ENCODE measurements at regions not wholly inside any gene's neighbourhood (a gene's known extent, or its start where the extent isn't known, plus 50 kb on each side); places are given as distances from the start of the nearest gene placed in this dataset.

DNA sequence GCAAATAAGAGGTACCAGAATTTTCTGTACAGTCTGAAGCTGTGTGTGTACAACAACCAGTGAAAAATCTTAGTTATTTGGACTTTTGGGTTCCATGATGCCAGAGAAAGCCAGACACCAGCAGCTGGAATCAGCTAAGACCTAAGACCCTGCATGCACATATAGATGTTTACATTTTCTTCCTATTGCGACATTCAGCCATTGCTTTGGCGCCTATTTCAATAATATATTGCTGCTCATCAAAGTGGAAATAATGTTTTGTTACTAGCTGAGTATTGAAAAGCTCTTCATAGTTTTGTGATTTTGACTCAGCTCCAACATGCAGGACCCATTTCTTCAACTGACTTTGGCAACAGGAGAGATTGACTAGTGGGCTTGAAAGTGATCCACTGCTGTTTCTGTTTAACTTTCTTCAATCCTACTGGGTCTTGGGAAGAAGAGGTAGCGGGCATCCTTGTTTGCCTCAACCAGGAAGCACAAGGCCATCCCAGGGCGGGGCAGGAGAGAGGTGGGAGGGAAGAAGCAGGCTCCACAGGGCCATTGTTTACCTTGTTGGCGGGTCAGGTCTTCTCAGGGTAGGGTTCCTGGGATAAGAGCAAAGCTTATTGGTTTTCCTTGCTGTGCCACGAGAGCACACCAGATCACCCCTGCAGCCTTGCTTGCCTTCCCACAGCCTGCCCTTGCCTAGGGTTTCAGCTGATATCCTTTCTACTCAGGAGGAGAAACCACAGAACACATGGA, 101.3 kb upstream of the ESR1 start:
- no peak overlapping the region for H3K4me3 ChIP-seq (ENCODE audit: low read length)
- no peaks in the 10 kb centered on the region for H3K36me3 ChIP-seq (replicated peaks; ENCODE audit: low read depth, low read length)
- no peak overlapping the region for H3K4me2 ChIP-seq (ENCODE audit: low read length)
- H3K27ac ChIP-seq (ENCODE audit: low read length), result no peak overlapping the region
- H4K20me1 ChIP-seq (ENCODE audit: insufficient read depth, low read length), result no peaks in the 10 kb centered on the region
- no peaks in the 10 kb centered on the region for H3K27me3 ChIP-seq (ENCODE audit: low read depth, low read length)
- peaks cover 41% of the 10 kb centered on the region for H3K4me1 ChIP-seq (ENCODE audit: low read length)
- TF ChIP-seq, protein P1, sequence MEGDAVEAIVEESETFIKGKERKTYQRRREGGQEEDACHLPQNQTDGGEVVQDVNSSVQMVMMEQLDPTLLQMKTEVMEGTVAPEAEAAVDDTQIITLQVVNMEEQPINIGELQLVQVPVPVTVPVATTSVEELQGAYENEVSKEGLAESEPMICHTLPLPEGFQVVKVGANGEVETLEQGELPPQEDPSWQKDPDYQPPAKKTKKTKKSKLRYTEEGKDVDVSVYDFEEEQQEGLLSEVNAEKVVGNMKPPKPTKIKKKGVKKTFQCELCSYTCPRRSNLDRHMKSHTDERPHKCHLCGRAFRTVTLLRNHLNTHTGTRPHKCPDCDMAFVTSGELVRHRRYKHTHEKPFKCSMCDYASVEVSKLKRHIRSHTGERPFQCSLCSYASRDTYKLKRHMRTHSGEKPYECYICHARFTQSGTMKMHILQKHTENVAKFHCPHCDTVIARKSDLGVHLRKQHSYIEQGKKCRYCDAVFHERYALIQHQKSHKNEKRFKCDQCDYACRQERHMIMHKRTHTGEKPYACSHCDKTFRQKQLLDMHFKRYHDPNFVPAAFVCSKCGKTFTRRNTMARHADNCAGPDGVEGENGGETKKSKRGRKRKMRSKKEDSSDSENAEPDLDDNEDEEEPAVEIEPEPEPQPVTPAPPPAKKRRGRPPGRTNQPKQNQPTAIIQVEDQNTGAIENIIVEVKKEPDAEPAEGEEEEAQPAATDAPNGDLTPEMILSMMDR (IDR thresholded peaks at IDR 0.05; ENCODE audit: low read depth, low read length), result no peak
- no peak for TF ChIP-seq EZH2phosphoT487 (IDR thresholded peaks at IDR 0.05; ENCODE audit: low read depth)
- no peak overlapping the region for H2AFZ ChIP-seq (ENCODE audit: low read depth, low read length)
- no peaks in the 10 kb centered on the region for H3K9me3 ChIP-seq (ENCODE audit: insufficient read depth, low read length)
- no peaks in the 10 kb centered on the region for H3K79me2 ChIP-seq (ENCODE audit: low read length)
- H3K9ac ChIP-seq (ENCODE audit: low read length), result no peak overlapping the region

DNA sequence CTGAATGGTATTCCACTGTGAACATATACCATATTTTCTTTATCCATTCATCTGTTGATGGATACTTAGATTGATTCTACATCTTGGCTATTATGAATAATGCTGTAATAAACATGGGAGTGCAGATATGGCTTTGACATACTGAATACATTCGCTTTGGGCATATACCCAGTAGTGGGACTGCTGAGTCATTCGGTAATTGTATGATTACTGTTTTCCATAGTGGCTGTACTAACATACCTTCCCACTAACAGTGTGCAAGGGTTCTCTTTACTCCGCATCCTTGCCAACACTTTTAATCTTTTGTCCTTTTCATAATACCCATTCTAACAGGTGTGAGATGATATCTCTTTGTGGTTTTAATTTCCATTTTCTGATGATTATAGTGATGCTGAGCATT, 98.2 kb upstream of the ESR1 start:
- H3K4me3 ChIP-seq (ENCODE audit: low read length), result no peak overlapping the region
- peaks cover 9% of the 10 kb centered on the region for H3K4me1 ChIP-seq (ENCODE audit: low read length)
- H3K9me3 ChIP-seq (ENCODE audit: insufficient read depth, low read length), result no peaks in the 10 kb centered on the region
- no peaks in the 10 kb centered on the region for H3K27me3 ChIP-seq (ENCODE audit: low read depth, low read length)
- TF ChIP-seq, protein P1 (IDR thresholded peaks at IDR 0.05; ENCODE audit: low read depth, low read length), result no peak
- no peak for TF ChIP-seq EZH2phosphoT487 (IDR thresholded peaks at IDR 0.05; ENCODE audit: low read depth)
- H4K20me1 ChIP-seq (ENCODE audit: insufficient read depth, low read length), result no peaks in the 10 kb centered on the region
- no peak overlapping the region for H3K9ac ChIP-seq (ENCODE audit: low read length)
- no peak overlapping the region for H3K4me2 ChIP-seq (ENCODE audit: low read length)
- H3K36me3 ChIP-seq (replicated peaks; ENCODE audit: low read depth, low read length), result no peaks in the 10 kb centered on the region
- H2AFZ ChIP-seq (ENCODE audit: low read depth, low read length), result no peak overlapping the region
- H3K79me2 ChIP-seq (ENCODE audit: low read length), result no peaks in the 10 kb centered on the region
- H3K27ac ChIP-seq (ENCODE audit: low read length), result no peak overlapping the region

DNA sequence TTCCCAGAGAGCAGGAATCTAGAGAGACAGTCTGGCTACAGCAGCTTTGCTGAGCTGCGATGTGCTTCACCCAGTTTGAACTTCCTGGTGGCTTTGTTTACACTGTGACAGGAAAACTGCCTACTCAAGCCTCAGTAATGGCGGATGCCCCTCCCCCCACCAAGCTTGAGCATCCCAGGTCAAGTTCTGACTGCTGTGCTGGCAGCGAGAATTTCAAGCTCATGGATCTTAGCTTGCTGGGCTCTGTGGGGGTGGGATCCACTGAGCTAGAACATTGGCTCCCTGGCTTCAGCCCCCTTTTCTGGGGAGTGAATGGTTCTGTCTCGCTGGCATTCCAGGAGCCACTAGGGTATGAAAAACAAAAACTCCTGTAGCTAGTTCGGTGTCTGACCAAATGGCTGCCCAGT, 91.0 kb upstream of the ESR1 start:
- H3K4me2 ChIP-seq (ENCODE audit: low read length), result no peak overlapping the region
- no peak overlapping the region for H3K27ac ChIP-seq (ENCODE audit: low read length)
- TF ChIP-seq EZH2phosphoT487 (IDR thresholded peaks at IDR 0.05; ENCODE audit: low read depth), result no peak
- TF ChIP-seq, protein P1 (IDR thresholded peaks at IDR 0.05; ENCODE audit: low read depth, low read length), result no peak
- no peaks in the 10 kb centered on the region for H3K36me3 ChIP-seq (replicated peaks; ENCODE audit: low read depth, low read length)
- H4K20me1 ChIP-seq (ENCODE audit: insufficient read depth, low read length), result no peaks in the 10 kb centered on the region
- no peak overlapping the region for H3K9ac ChIP-seq (ENCODE audit: low read length)
- H2AFZ ChIP-seq (ENCODE audit: low read depth, low read length), result no peak overlapping the region
- H3K4me3 ChIP-seq (ENCODE audit: low read length), result no peak overlapping the region
- H3K79me2 ChIP-seq (ENCODE audit: low read length), result no peaks in the 10 kb centered on the region
- H3K27me3 ChIP-seq (ENCODE audit: low read depth, low read length), result no peaks in the 10 kb centered on the region
- H3K9me3 ChIP-seq (ENCODE audit: insufficient read depth, low read length), result no peaks in the 10 kb centered on the region
- H3K4me1 ChIP-seq (ENCODE audit: low read length), result no peaks in the 10 kb centered on the region

DNA sequence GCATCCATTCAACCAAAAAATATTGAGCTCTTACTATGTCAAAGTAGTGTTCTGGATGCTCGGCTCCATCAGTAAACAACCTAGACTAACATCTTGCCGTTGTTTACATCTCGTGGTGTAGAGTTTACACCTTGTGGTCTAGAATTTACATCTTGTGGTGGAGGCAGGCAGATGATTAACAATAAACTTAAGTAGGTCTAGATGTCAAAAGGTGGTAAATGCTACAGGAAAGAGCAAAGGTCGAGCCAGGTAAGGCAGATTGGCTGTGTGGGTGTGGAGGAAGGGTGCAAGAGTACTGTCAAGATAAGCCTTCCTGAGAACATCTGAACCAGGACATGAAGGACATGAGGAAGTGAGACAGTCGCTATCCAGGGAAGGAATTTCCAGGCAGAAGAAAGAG, 88.4 kb upstream of the ESR1 start:
- H3K27ac ChIP-seq (ENCODE audit: low read length), result no peak overlapping the region
- no peaks in the 10 kb centered on the region for H3K36me3 ChIP-seq (replicated peaks; ENCODE audit: low read depth, low read length)
- H3K4me3 ChIP-seq (ENCODE audit: low read length), result no peak overlapping the region
- H3K9ac ChIP-seq (ENCODE audit: low read length), result no peak overlapping the region
- H3K9me3 ChIP-seq (ENCODE audit: insufficient read depth, low read length), result no peaks in the 10 kb centered on the region
- no peak overlapping the region for H3K4me2 ChIP-seq (ENCODE audit: low read length)
- TF ChIP-seq, protein P1 (IDR thresholded peaks at IDR 0.05; ENCODE audit: low read depth, low read length), result no peak
- no peak for TF ChIP-seq EZH2phosphoT487 (IDR thresholded peaks at IDR 0.05; ENCODE audit: low read depth)
- H3K27me3 ChIP-seq (ENCODE audit: low read depth, low read length), result no peaks in the 10 kb centered on the region
- peaks cover 17% of the 10 kb centered on the region for H3K4me1 ChIP-seq (ENCODE audit: low read length)
- H3K79me2 ChIP-seq (ENCODE audit: low read length), result no peaks in the 10 kb centered on the region
- no peak overlapping the region for H2AFZ ChIP-seq (ENCODE audit: low read depth, low read length)
- no peaks in the 10 kb centered on the region for H4K20me1 ChIP-seq (ENCODE audit: insufficient read depth, low read length)

Data from OCI-LY3 (cell line).